ENCODE measurements at regions not wholly inside any gene's neighbourhood (a gene's known extent, or its start where the extent isn't known, plus 50 kb on each side); places are given as distances from the start of the nearest gene placed in this dataset.
"Not testable (repeated sequence)": the region's sequence is repeated elsewhere in the genome, so short reads cannot be mapped to it uniquely, and the experiment has no call there.

- Histone ChIP-seq H3K27me3 (ENCODE audit: insufficient read depth, poor library complexity, severe bottlenecking) (no peaks in the 10 kb centered on the region), H3K4me3 (replicated peaks; ENCODE audit: insufficient read depth, low read length) (no peak overlapping the region), H3K27ac (replicated peaks) (no peak overlapping the region)
- TF ChIP-seq CTCF (IDR thresholded peaks at IDR 0.05; ENCODE audit: insufficient read depth, low read length) (no peak), GABPA (IDR thresholded peaks at IDR 0.05; ENCODE audit: low read depth) (no peak), SPI1 (IDR thresholded peaks at IDR 0.05; ENCODE audit: borderline replicate concordance, low read depth) (no peak), REST (IDR thresholded peaks at IDR 0.05; ENCODE audit: insufficient replicate concordance, low read depth) (no peak), POLR2AphosphoS5 (IDR thresholded peaks at IDR 0.05; ENCODE audit: low read depth) (no peak)
- DNase-seq (ENCODE audit: low read depth in 1 of 2, low spot score in 1 of 2) = no peak
Measured at GRCh38 chr14:35174342-35174741, 52.0 kb downstream of the PRORP start.

GRCh38 chr14:35180179-35180578, 57.8 kb downstream of the PRORP start:
- Histone ChIP-seq H3K27ac (replicated peaks) (no peak overlapping the region), H3K4me3 (replicated peaks; ENCODE audit: insufficient read depth, low read length) (no peak overlapping the region), H3K27me3 (ENCODE audit: insufficient read depth, poor library complexity, severe bottlenecking) (no peaks in the 10 kb centered on the region)
- no peak for TF ChIP-seq SPI1 (IDR thresholded peaks at IDR 0.05; ENCODE audit: borderline replicate concordance, low read depth)
- TF ChIP-seq POLR2AphosphoS5 (IDR thresholded peaks at IDR 0.05; ENCODE audit: low read depth) = no peak
- TF ChIP-seq REST (IDR thresholded peaks at IDR 0.05; ENCODE audit: insufficient replicate concordance, low read depth) = no peak
- no peak for TF ChIP-seq CTCF (IDR thresholded peaks at IDR 0.05; ENCODE audit: insufficient read depth, low read length)
- TF ChIP-seq GABPA (IDR thresholded peaks at IDR 0.05; ENCODE audit: low read depth) = no peak
- no peak for DNase-seq (ENCODE audit: low read depth in 1 of 2, low spot score in 1 of 2)

GRCh38 chr14:35184891-35185290, 62.5 kb downstream of the PRORP start:
- H3K27me3 ChIP-seq (ENCODE audit: insufficient read depth, poor library complexity, severe bottlenecking); H3K4me3 ChIP-seq (replicated peaks; ENCODE audit: insufficient read depth, low read length); H3K27ac ChIP-seq (replicated peaks); DNase-seq (ENCODE audit: low read depth in 1 of 2, low spot score in 1 of 2): not testable (repeated sequence)

- no peak for TF ChIP-seq SPI1 (IDR thresholded peaks at IDR 0.05; ENCODE audit: borderline replicate concordance, low read depth)
- no peak overlapping the region for H3K27ac ChIP-seq (replicated peaks)
- DNase-seq (ENCODE audit: low read depth in 1 of 2, low spot score in 1 of 2) = no peak
- H3K27me3 ChIP-seq (ENCODE audit: insufficient read depth, poor library complexity, severe bottlenecking) = no peaks in the 10 kb centered on the region
- H3K4me3 ChIP-seq (replicated peaks; ENCODE audit: insufficient read depth, low read length) = no peak overlapping the region
Measured at GRCh38 chr14:35189422-35189821, 67.1 kb downstream of the PRORP start.

GRCh38 chr14:35193161-35193560, 70.8 kb downstream of the PRORP start:
- Histone ChIP-seq H3K4me3 (replicated peaks; ENCODE audit: insufficient read depth, low read length) (no peak overlapping the region), H3K27me3 (ENCODE audit: insufficient read depth, poor library complexity, severe bottlenecking) (no peaks in the 10 kb centered on the region), H3K27ac (replicated peaks) (no peak overlapping the region)
- TF ChIP-seq SPI1 (IDR thresholded peaks at IDR 0.05; ENCODE audit: borderline replicate concordance, low read depth) (no peak), CTCF (IDR thresholded peaks at IDR 0.05; ENCODE audit: insufficient read depth, low read length) (no peak), GABPA (IDR thresholded peaks at IDR 0.05; ENCODE audit: low read depth) (no peak), REST (IDR thresholded peaks at IDR 0.05; ENCODE audit: insufficient replicate concordance, low read depth) (no peak), POLR2AphosphoS5 (IDR thresholded peaks at IDR 0.05; ENCODE audit: low read depth) (no peak)
- no peak for DNase-seq (ENCODE audit: low read depth in 1 of 2, low spot score in 1 of 2)

GRCh38 chr14:35194183-35194582, 71.8 kb downstream of the PRORP start:
- not testable (repeated sequence) for H3K4me3 ChIP-seq (replicated peaks; ENCODE audit: insufficient read depth, low read length); DNase-seq (ENCODE audit: low read depth in 1 of 2, low spot score in 1 of 2); H3K27me3 ChIP-seq (ENCODE audit: insufficient read depth, poor library complexity, severe bottlenecking); H3K27ac ChIP-seq (replicated peaks)

Data from HL-60 (cell line).